H4 (cell line): ENCODE measurements at regions not wholly inside any gene's neighbourhood (a gene's known extent, or its start where the extent isn't known, plus 50 kb on each side); places are given as distances from the start of the nearest gene placed in this dataset.
"Not testable (repeated sequence)": the region's sequence is repeated elsewhere in the genome, so short reads cannot be mapped to it uniquely, and the experiment has no call there.

Experiments used
- DNase-seq: peaks from one replicate; pipeline ENCODE4 v3.0.0-alpha.2; 2015; ENCODE audit warnings: low spot score

DNA sequence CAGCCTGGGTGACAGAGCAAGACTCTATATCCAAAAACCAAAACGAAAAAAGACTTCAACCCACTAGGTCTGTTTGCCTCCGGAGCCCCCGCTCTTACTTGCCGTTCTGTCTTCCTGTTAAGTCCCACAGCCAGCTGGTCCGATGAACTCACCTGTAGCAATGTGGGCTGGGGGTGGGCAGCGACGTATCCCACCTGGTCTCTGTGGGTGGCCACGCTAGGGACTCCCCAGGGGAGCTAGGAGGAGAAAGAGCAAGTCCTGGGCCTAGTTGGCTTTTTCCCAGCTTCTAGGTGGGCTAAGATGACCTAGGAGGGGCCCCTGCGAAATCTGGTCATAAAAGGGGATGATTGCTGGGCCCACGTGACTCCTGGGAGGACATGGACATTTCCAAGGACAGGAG lies 166.0 kb upstream of the KCNG1 start:
- DNase-seq = no peak

DNA sequence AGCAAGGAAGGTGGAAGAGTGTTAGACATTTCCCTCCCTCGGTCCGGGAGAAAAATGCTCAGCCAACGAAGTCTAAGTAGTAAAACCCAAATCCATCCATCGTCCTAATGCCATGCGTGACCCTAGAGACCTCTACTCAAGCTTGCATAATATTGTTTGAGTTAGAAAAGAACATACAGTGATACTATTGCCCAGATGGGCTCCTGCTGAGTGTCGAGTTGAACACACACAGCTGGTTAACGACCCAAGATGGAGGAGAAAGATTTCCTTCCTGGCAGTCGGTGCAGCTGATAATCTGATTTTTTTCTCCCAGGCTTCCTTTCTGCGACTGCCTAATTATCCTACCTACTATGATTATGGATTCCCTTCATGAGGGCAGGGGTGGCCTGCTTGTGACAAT lies 164.4 kb upstream of the KCNG1 start:
- DNase-seq = no peak

DNA sequence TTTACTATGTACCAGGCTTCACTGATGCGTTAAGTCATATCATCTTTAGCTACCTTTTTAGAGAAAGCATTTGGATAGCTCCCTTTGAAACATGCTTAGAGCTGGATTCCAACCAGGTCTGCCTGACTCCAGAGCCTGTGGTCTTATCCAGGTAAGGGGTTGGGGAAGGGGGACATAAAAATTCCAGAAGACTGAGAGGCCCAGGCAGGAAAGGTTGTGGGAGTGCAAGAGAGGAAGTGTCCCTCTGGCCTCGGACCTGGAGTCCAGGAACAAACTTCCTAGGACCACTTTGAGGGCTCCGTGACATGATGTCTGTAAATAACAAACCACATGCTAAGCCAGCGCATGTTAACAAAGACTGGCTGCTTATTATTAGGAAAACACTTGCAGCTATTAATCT lies 163.0 kb upstream of the KCNG1 start:
- DNase-seq = no peak

DNA sequence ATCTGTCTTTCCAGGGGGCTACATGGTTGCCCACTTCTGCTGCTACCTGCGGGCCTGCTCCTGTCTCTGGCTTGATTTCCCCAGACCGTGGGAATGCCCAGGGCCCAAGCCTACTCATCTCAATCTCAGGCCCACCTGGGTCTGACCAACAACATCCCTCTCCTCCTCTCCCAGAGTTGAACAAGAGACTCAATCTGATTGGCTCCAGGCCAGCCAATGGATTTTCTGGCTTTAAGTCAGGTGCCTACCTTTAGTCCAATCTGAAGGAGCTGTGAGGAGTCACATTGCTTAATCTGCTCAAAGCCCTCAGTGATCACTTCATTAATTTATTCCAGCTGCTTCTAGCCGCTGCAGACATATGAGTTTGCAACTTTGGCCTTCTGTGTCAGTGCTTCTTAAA lies 162.4 kb upstream of the KCNG1 start:
- no peak for DNase-seq

DNA sequence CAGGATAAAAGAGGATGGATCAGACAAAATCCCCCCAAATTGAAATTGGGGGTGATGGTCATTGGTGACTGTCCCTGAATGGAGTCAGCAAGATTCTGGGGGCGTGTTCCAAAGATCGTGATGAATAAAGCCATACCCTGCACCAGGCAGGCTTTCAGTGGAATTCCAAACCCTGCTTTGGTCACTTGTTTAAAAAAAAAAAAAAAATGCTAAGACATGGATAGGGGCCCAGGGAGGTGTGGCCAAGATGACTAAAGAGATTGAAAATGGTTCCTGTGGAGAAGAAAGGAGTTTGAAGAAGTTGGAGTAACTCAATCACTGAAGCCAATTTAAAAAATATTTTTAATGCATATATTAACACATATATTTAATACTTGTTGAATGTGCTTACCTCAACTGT lies 161.4 kb upstream of the KCNG1 start:
- DNase-seq = peak; percentile 39

DNA sequence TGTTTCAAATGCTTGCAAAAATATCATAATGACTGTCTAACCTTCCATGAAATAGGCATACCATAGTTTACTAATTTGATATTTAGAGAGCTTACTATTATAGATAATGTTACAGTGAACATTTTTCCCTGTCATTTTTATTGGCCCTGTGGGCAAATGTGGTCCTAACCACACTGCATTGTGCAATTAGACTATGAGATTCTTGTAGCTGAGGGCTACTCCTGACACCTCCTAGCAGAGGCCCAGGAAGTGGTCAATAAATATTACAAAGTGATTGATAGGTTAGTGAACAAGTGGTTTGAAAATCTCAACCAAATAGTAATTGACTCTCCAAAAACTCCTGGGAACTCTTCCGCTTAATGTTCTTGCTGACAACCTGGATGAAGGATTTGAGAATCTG lies 160.5 kb upstream of the KCNG1 start:
- DNase-seq = no peak

DNA sequence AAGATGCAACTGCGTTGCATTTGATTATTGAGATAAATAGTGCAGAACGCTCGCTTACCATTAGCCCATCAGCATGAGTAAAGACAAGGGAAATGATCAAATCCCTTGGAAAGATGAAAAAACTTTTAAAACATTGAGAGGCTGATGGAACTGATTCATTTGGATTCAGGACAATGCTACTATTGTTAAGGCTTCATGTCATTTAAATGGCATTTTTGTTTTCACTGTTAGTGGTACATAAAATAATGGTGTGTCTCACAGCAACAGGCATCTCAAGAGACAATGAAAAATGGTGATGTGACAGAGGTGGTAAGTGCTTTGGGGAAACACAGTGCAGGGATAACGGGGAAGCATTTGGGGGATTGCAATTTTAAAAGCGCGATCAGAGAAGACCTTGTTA lies 159.7 kb upstream of the KCNG1 start:
- DNase-seq = no peak

DNA sequence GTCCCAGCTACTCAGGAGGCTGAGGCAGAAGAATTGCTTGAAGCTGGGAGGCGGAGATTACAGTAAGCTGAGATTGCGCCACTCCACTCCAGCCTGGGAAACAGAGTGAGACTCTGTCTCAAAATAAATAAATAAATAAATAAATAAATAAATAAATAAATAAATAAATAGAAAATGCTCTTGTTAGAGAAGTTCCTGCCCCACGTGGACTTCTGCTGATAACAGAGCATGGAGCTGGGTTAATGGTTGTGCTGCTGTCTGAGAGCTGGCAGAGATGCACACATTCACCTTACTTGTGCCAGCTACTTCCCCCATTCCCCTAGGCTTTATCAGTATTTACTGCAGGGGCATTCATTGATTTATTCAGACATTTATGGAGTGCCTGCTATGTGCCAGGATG lies 155.2 kb upstream of the KCNG1 start:
- no peak for DNase-seq

DNA sequence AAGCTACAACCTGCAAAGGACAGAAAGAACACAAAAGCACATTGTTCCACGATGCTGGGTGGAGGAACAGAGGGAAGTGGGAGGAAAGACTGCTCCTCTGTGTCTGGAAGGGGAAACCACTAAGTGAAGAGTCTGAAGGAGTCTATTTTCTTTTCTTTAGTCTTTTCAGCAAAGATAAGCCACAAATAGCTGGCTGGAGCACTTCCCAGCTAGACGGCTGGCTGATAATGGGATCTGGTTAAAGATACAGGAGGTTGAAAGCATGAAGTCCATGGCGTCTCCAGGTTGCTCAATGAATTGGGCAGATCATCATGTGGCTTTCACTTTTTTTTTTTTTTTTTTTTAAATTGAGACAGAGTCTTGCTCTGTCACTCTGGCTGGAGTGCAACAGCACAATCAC lies 154.0 kb upstream of the KCNG1 start:
- no peak for DNase-seq

DNA sequence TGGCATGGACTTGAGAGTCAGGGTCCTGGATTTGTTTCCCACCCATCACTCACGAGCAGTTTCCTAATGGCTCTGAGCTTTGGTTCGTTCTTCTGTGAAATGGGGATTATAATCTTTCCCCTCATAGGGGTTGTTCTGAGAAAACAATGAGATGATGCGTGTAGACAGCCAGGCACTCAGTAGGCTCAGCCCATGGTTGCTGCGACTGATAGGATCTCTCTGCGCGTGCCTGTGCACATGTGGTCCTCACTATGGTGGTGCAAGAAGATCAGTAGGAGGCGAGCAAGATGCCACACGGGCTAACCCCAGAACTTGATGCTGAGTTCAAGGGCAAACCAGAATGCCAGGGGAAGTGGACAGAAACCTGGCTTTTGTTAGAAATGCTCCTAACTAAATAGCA lies 153.5 kb upstream of the KCNG1 start:
- DNase-seq = no peak

DNA sequence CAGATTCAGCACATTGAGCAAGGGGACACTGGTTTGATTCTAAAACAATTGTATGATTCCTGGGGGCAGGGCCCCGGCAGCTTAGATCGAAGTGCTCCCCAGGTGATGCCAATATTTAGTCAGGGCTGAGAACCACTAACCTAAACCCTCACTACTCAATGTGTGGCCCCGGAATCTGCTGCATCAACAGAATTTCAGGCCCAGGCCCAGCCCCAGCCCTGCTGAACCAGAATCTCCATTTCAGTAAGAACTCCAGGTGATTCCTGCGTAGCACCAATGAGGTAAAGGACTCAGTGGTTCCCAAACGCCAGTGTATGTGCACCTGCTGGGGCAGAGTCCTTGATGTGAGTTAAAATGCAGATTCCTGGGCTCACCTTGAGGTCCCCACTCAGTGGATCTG lies 152.8 kb upstream of the KCNG1 start:
- DNase-seq = no peak

DNA sequence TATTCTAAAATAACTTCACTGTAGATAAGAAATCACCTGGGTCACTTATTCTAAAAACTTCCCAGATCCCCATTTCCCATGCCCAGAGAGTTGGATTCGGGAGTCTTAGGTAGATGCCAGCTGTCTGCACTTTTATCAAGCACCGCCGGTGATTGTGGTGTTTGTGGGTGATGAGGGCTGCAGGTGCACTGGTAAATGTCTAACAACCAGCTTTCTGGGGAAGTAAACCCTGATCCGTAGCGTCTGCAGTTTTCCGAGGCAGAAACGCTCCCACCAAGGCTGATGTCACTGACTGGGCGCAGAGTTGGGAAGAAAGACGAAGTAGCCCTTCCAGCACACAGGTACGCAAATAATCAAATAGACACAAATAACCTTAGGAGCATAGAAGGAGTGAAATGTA lies 152.2 kb upstream of the KCNG1 start:
- DNase-seq = no peak

DNA sequence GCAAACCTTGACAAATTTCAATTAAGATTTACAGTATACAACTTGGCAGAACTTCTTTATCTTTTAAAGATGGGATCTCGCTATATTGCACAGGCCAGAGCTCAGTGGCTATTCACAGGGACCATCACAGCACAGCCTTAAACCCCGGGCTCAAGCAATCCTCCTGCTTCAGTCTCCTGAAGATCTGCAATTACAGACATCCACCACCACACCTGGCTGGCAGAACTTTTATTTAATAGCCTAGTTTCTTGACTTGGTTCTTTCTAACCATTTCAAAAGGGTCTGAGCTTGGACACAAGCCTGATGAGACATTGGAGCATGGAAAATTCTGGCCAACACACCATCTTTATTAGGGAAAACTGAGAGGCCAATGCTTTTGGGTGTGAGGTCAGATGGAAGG lies 151.6 kb upstream of the KCNG1 start:
- DNase-seq = no peak

DNA sequence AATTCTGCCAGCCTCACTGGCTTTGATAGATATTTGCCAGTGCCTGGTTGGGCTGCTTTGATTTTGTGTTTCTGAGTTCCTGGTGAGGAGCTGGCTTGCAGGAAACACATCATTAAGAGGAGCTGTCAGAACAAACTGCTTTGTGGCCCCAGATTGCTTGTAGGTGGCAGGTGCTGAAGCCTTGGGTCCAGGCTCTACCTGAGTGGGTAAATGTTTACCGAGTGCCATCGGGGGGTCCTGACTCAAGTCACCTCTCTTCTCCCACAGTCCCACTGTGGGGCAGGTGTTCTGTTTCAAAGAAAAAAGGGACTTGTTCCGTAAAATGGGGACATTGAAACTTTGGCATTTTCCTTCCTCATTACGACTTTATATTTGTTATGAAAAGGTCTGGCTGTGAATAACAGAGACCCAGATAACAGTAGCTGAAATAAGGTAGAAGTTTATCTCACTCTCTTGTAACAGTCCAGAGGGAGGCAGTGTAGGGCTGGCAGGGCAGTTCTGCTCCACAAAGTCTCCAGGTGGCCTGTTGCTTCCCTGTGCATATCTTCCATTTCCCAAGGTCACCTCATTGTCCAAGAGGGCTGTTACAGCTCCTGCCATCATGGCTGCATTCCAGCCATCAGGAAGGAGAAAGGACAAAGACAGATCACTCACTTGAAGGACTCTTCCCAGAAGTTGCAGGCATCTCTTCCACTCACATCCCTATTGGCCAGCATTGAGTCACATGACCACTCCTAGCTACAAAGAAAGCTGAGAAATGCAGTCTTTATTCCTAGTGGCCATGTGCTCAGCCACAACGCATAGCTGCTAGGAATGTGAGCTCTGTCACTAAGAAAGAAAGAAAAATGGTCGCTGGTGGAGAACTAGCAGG lies 149.9 kb upstream of the KCNG1 start:
- no peak for DNase-seq

DNA sequence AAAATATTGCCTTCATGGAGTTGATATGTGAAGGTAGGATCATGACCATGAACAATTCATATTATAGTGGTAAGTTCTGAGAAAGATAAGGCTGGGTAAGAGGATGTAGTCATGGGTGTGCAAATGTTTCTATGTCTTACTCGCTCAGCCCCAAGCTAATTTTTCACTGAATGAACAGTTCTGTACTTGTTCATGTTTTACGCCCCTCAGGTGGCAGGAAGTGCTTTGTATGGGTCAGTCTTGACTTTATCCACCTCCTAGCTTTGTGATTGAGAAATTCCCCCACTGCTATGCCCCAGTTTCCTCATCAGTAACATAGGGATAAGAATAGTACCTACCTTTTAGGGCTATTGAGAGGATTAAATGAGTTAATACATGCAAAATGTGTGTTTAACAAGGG lies 148.2 kb upstream of the KCNG1 start:
- no peak for DNase-seq

DNA sequence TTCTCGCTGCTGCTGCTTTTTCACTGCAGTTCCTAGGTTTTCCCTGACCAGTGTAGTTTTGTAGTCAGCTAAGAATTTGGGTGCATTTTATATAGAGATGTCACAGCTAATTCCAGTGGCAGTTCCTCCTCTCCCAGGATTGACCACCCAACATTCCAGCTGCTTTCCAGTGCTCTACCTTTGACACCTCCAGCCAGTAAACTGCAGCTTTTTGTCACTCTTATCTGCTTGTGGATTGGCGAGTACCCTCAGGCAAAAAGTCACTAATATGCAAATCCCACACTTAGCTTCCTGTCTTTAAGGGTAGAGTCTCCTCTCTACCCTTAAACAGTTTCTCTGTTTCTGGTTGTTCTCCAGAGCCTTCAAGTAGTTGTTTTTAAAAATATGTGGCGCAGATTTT lies 146.9 kb upstream of the KCNG1 start:
- no peak for DNase-seq

DNA sequence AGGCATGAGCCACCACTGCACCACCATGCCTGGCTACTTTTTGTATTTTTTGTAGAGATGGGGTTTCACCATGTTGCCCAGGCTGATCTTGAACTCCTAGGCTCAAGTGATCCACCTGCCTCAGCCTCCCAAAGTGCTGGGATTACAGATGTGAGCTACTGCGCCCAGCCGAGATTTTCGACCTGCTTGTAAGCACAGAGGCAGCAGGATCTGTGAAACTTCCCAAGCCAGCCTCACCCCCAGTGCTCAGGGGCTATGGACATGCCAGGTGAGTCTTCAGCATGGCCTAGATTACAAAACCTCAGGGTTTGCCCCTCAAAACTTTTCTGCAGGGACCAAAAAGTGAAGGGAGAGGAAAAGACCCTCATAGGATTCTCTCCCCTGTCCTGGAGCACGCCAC lies 145.0 kb upstream of the KCNG1 start:
- DNase-seq = not testable (repeated sequence)

DNA sequence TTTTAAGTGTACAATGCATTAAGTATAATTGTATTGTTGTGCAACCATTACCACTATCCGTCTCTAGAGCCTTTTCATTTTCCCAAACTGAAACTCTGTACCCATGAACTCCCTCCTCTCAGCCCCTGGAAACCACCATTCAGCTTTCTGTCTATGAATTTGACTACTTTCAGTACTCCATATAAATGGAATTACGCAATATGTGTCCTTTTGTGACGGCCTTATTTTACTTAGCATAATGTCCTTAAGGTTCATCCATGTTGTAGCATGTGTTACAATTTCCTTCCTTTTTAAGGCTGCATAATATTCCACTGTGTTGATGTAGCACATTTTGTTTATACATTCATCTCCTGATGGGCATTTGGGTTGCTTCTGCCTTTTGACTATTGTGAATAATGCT lies 143.6 kb upstream of the KCNG1 start:
- DNase-seq = no peak

DNA sequence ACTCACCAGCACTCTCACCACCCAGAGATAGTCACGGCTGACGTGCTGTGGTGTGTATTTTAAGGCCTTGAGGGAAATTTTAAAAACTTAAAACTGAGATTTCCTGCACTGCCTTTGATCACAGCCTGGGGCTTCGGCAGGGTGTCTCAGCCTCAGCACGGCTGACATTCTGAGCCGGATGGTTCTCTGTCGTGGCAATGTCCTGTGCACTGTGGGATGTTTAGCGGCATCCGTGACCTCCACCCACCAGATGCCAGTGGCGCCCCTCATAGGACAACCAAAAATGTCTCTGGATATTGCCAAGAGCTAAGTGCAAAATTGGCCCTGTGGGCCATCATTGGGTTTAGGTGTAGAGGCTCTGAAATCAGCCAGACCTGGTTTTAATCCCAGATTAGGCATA lies 142.2 kb upstream of the KCNG1 start:
- DNase-seq = no peak

DNA sequence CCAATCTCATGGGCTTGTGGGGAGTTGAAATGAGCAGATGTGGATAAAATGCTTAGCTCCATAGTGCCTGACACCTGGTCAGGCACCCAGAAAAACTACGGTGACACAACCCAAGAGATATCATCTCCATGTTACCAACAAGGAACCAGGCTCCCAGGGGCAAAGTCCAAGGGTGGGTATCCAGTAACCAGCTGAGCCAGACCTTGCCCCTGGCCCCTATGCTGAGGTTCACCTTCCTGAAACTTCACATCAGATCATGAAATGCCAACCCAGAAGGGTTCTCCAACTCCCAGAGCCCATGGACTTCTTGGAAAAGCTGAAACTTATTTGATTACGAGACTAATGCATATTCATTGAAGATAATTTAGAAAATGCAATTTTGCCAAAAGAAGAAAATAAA lies 141.8 kb upstream of the KCNG1 start:
- DNase-seq = no peak

DNA sequence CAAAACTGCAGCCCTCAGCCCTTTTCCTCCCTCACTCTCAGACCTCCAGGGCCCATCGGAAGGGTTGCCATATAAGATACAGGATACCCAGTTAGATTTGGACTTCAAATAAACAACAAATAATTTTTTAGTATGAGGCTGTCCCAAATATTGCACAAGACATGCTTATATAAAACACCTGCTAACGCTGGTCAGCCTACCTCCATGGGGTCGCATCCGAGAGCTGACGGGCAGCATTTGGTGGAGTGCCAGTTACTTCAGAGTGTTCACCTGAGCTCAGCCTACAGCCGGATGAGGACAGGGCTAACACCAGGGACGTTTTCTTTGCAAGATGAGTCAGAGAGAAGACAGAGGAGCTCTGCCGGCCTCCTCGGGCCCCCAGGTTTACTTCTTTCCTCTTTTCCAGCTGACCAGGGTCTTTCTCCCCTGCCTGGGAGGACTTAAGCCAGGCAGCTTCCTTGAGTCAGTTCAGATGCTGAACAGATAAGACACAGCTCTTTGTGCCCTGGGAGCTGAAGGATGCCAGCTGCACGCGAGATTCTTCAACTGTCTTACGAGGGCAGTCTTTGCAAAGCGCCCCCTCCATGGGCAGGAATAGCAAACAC lies 141.2 kb upstream of the KCNG1 start:
- no peak for DNase-seq

DNA sequence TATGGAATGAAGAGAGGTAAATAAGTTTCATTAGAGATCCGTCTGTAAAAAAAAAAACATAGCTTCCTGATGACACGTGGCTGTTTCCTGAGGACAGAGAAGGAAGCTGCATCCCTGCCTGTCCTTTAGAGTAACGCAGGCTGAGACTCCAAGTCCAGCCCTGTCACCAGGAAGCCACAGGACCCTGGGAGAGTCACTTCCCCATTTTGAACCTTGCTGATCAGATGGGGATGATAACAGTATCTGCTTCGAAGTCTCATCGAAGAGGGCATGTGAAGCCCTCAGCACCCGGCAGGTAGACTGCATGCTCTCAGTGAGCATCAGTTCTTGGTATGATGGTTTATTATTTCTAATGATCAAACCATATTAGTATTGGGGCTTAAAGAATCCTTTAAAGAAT lies 139.1 kb upstream of the KCNG1 start:
- DNase-seq = no peak

DNA sequence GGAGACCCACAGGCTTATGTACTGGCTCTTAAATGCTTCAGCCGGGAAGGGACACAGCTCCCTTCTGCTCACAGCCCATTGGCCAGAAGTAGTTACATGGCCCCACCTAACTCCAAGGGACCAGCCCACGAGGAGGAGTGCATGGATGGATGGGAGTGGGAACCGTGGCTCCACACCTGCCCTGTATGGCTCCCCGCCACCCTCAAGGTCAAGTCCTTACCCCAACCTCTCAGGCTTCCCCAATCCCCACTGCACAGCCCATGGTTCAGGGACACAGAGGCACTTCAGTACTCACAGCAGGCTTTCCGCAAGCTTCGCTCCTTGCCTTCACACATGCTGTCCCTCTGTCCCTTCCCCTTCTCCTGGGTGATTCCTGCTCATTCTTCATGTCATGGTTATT lies 137.9 kb upstream of the KCNG1 start:
- no peak for DNase-seq

DNA sequence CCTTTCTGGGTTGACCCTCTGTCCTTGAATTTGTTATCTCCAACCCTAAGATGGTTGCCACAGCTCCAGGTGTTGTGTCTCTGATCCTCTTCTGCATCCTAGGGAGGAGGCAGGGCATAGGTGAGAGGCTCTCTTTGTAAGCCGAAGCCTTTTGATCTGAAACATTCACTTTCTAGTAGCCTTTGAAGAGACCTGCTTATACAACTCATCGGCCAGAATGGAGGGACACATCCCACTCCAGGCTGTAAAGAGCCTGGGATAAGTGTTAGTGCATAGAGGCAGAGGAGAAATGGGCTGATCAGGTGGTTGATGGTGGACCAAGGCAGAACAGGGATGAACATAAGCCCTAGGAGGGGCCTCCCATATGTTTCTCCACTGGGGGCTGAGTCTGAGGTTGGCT lies 137.1 kb upstream of the KCNG1 start:
- DNase-seq = no peak
